A549 (cell line): ENCODE measurements at regions not wholly inside any gene's neighbourhood (a gene's known extent, or its start where the extent isn't known, plus 50 kb on each side); places are given as distances from the start of the nearest gene placed in this dataset.

Experiments
- ATAC-seq, 2 experiments: fragments of 200-7000 bp in 1 of 2; fragments of >200 bp in 1 of 2; cut with Nextera tagmentation in 1 of 2; cut with Tn5 transposase in 1 of 2; 3 replicates each; pipeline versions ENCODE4 v1.8.0 to v1.9.1; 2018 to 2020; ENCODE audit warnings: mild to moderate bottlenecking in 1 of 2, moderate library complexity in 1 of 2
- CTCF ChIA-PET: fragments of 300-600 bp; sonication (Branson Sonifier 250); formaldehyde crosslinking; extraction: SDS; loops from one replicate; lab custom pipeline; 2021; ENCODE audit warnings: antibody characterized with exemption, inconsistent platforms; lab: Yijun Ruan, JAX
- POLR2A ChIA-PET: fragments of 350-600 bp; formaldehyde crosslinking; extraction: SDS; loops from one replicate; lab custom pipeline; 2021; ENCODE audit warnings: antibody characterized with exemption, inconsistent platforms; lab: Yijun Ruan, JAX
- DNase-seq, 2 experiments: peaks; one replicate each; pipeline versions ENCODE4 v3.0.0 to v3.0.0-alpha.2; 2011 to 2016; ENCODE audit warnings: low read depth in 1 of 2, low spot score in 1 of 2
- FAIRE-seq: peaks from 2 replicates; lab custom pipeline; 2011; peaks lifted over from hg19 to GRCh38; lab: Jason Lieb, UNC
- H3K27ac ChIP-seq, 2 experiments: fragments of >200 bp; sonication (Bioruptor Twin); formaldehyde crosslinking; 3 replicates each; pipeline ENCODE4 v1.5.1; 2016 to 2017
- H3K4me1 ChIP-seq: fragments of >200 bp; sonication (Bioruptor Twin); formaldehyde crosslinking; 3 replicates; pipeline ENCODE4 v1.6.1; 2016
- H3K4me2 ChIP-seq: fragments of >200 bp; sonication (Bioruptor Twin); formaldehyde crosslinking; 3 replicates; pipeline ENCODE4 v1.6.1; 2016
- H3K4me3 ChIP-seq: fragments of >200 bp; sonication (Bioruptor Twin); formaldehyde crosslinking; 3 replicates; pipeline ENCODE4 v1.5.1; 2016
- H3K9me3 ChIP-seq: fragments of >200 bp; sonication (Bioruptor Twin); formaldehyde crosslinking; 3 replicates; pipeline ENCODE4 v1.6.1; 2016
- BHLHE40 ChIP-seq: IDR thresholded peaks from 2 replicates; pipeline ENCODE4 v1.6.1; 2012; ENCODE audit warnings: low read depth, low read length, inconsistent platforms
- CBX2 ChIP-seq: fragments of 200-600 bp; sonication (generic); IDR thresholded peaks from 2 replicates; pipeline ENCODE4 v1.6.1; 2016; ENCODE audit warnings: low read depth, mild to moderate bottlenecking, borderline replicate concordance
- CHD2 ChIP-seq: fragments of 150-350 bp; IDR thresholded peaks from 2 replicates; pipeline ENCODE4 v1.6.1; 2014; ENCODE audit warnings: low read length; ENCODE audit not compliant: partially characterized antibody
- ESRRA ChIP-seq: fragments of 150-350 bp; IDR thresholded peaks from 2 replicates; pipeline ENCODE4 v1.6.1; 2014; ENCODE audit warnings: mild to moderate bottlenecking, low read length, borderline replicate concordance
- FOSB ChIP-seq: fragments of 250-450 bp; sonication (Bioruptor Pico); IDR thresholded peaks from 2 replicates; pipeline ENCODE4 v1.5.0; 2020; ENCODE audit warnings: mild to moderate bottlenecking, moderate library complexity
- FOSL2 ChIP-seq, 2 experiments: fragments of 450-650 bp in 1 of 2; fragments of >200 bp in 1 of 2; sonication (Bioruptor Twin) in 1 of 2; formaldehyde crosslinking; IDR thresholded peaks; 2 replicates each; pipeline versions ENCODE4 v1.5.0 to v1.6.1; 2016 to 2020; ENCODE audit warnings: mild to moderate bottlenecking in 1 of 2, moderate library complexity in 1 of 2
- GATA3 ChIP-seq: IDR thresholded peaks from 2 replicates; pipeline ENCODE4 v1.6.1; 2012; ENCODE audit warnings: borderline replicate concordance
- HDAC2 ChIP-seq: fragments of 200-600 bp; sonication (generic); IDR thresholded peaks from 2 replicates; pipeline ENCODE4 v1.6.1; 2016
- HES2 ChIP-seq: fragments of >200 bp; sonication (Bioruptor Twin); formaldehyde crosslinking; IDR thresholded peaks from 2 replicates; pipeline ENCODE4 v1.6.1; 2016
- HEYL ChIP-seq: fragments of 250-450 bp; sonication (Bioruptor Pico); IDR thresholded peaks from 2 replicates; pipeline ENCODE4 v1.8.0; 2021; ENCODE audit warnings: mild to moderate bottlenecking, moderate library complexity
- HMGXB4 ChIP-seq: fragments of 250-450 bp; sonication (Bioruptor Pico); IDR thresholded peaks from 2 replicates; pipeline ENCODE4 v1.5.0; 2021; ENCODE audit warnings: mild to moderate bottlenecking, moderate library complexity, borderline replicate concordance
- HOXB13 ChIP-seq: fragments of 250-450 bp; sonication (Bioruptor Pico); IDR thresholded peaks from 2 replicates; pipeline ENCODE4 v1.5.0; 2020; ENCODE audit warnings: low read depth, mild to moderate bottlenecking, moderate library complexity
- JUN ChIP-seq, 2 experiments: fragments of >200 bp; sonication (Bioruptor Twin); formaldehyde crosslinking; IDR thresholded peaks; 2 replicates in 1 of 2; 3 replicates in 1 of 2; pipeline ENCODE4 v1.6.1; 2016 to 2017
- KDM5A ChIP-seq: fragments of 200-600 bp; sonication (generic); IDR thresholded peaks from 2 replicates; pipeline ENCODE4 v1.6.1; 2016; ENCODE audit warnings: antibody characterized with exemption, mild to moderate bottlenecking
- MAX ChIP-seq: IDR thresholded peaks from 2 replicates; pipeline ENCODE4 v1.6.1; 2012
- NR3C1 ChIP-seq: fragments of >200 bp; sonication (Bioruptor Twin); formaldehyde crosslinking; IDR thresholded peaks from 3 replicates; pipeline ENCODE4 v1.6.1; 2017
- PHF8 ChIP-seq: fragments of 200-600 bp; sonication (generic); IDR thresholded peaks from 2 replicates; pipeline ENCODE4 v1.6.1; 2016; ENCODE audit warnings: low read depth, mild to moderate bottlenecking, antibody characterized with exemption, moderate library complexity, borderline replicate concordance
- RAD21 ChIP-seq, 2 experiments: fragments of >200 bp in 1 of 2; sonication (Bioruptor Twin) in 1 of 2; formaldehyde crosslinking in 1 of 2; IDR thresholded peaks in 1 of 2; conservative IDR thresholded peaks in 1 of 2; 2 replicates in 1 of 2; 3 replicates in 1 of 2; pipeline ENCODE4 v1.6.1; 2012 to 2018; ENCODE audit warnings: inconsistent platforms in 1 of 2
- REST ChIP-seq: fragments of 200-600 bp; sonication (generic); IDR thresholded peaks from 2 replicates; pipeline ENCODE4 v1.6.1; 2016; ENCODE audit warnings: antibody characterized with exemption, mild to moderate bottlenecking, moderate library complexity
- RNF2 ChIP-seq: fragments of 200-600 bp; sonication (generic); IDR thresholded peaks from 2 replicates; pipeline ENCODE4 v1.6.1; 2016; ENCODE audit warnings: low read depth, mild to moderate bottlenecking, antibody characterized with exemption, moderate library complexity, borderline replicate concordance
- SMC3 ChIP-seq: fragments of >200 bp; sonication (Bioruptor Twin); formaldehyde crosslinking; IDR thresholded peaks from 3 replicates; pipeline ENCODE4 v1.6.1; 2018; ENCODE audit warnings: inconsistent platforms
- SREBF2 ChIP-seq: fragments of 450-650 bp; IDR thresholded peaks from 2 replicates; pipeline ENCODE4 v1.6.1; 2014; ENCODE audit warnings: mild to moderate bottlenecking, moderate library complexity
- TFCP2L1 ChIP-seq: fragments of 250-450 bp; sonication (Bioruptor Pico); IDR thresholded peaks from 2 replicates; pipeline ENCODE4 v1.5.0; 2021; ENCODE audit warnings: mild to moderate bottlenecking
- TP53 ChIP-seq: fragments of 250-450 bp; sonication (Bioruptor Pico); IDR thresholded peaks from 2 replicates; pipeline ENCODE4 v1.5.0; 2021; ENCODE audit warnings: mild to moderate bottlenecking, moderate library complexity
- USF2 ChIP-seq: fragments of 450-650 bp; IDR thresholded peaks from 2 replicates; pipeline ENCODE4 v1.6.1; 2014; ENCODE audit warnings: antibody characterized with exemption
- ZNF302 ChIP-seq: fragments of 250-450 bp; sonication (Bioruptor Pico); IDR thresholded peaks from 2 replicates; pipeline ENCODE4 v1.9.0; 2021; ENCODE audit warnings: inconsistent platforms, mild to moderate bottlenecking, moderate library complexity
- WGBS: methylation state at CpG from one replicate; pipeline ENCODE4 v1.1.6; 2017; ENCODE audit errors: missing lambda C conversion rate; 5-methylcytosine and 5-hydroxymethylcytosine counted together

GRCh38 chr10:121132273-121132672 is 281.1 kb downstream of the WDR11 start (continued):
- TF ChIP-seq HDAC2, result no peak
- no peak for TF ChIP-seq TFCP2L1
- no peak for TF ChIP-seq MAX
- TF ChIP-seq BHLHE40, result no peak
- no peak for TF ChIP-seq RAD21 (conservative IDR thresholded peaks at IDR 0.05 in 1 of 2, IDR thresholded peaks at IDR 0.05 in 1 of 2)

GRCh38 chr10:121133901-121134300 is 282.7 kb downstream of the WDR11 start:
- ChIA-PET POLR2A (no interaction called here), CTCF (no interaction called here)

GRCh38 chr10:121134711-121135110 is 283.5 kb downstream of the WDR11 start:
- DNase-seq (no peak), FAIRE-seq (no peak), ATAC-seq (no peak)
- Histone ChIP-seq H3K4me2 (no peak overlapping the region), H3K4me1 (no peaks in the 10 kb centered on the region), H3K27ac (no peak overlapping the region), H3K4me3 (no peak overlapping the region), H3K9me3 (no peaks in the 10 kb centered on the region)
- CTCF ChIA-PET, result no interaction called here
- POLR2A ChIA-PET, result no interaction called here
- 50% methylated on average over 1 of the region's 1 CpG for WGBS
- TF ChIP-seq HES2 (no peak), SMC3 (no peak), PHF8 (no peak), KDM5A (no peak), ESRRA (no peak), CBX2 (no peak), RAD21 (conservative IDR thresholded peaks at IDR 0.05 in 1 of 2, IDR thresholded peaks at IDR 0.05 in 1 of 2) (no peak), JUN (IDR thresholded peaks at IDR 0.05) (no peak), REST (no peak), CHD2 (no peak), HMGXB4 (CRISPR knock-in tag) (no peak), USF2 (no peak), ZNF302 (CRISPR knock-in tag) (no peak)

More at GRCh38 chr10:121133901-121134300, 282.7 kb downstream of the WDR11 start:
- no peak for TF ChIP-seq BHLHE40
- no peak for TF ChIP-seq GATA3
- TF ChIP-seq HOXB13, result no peak
- TF ChIP-seq FOSL2 (IDR thresholded peaks at IDR 0.05), result no peak
- no peak for TF ChIP-seq FOSL2 (CRISPR knock-in tag; IDR thresholded peaks at IDR 0.05)
- TF ChIP-seq HEYL (CRISPR knock-in tag), result no peak
- no peak for TF ChIP-seq PHF8
- TF ChIP-seq NR3C1, result no peak
- no peak for TF ChIP-seq FOSB (CRISPR knock-in tag)
- TF ChIP-seq HMGXB4 (CRISPR knock-in tag), result no peak
- TF ChIP-seq MAX, result no peak
- no peak for TF ChIP-seq RNF2
- no peak for TF ChIP-seq SREBF2
- no peak for TF ChIP-seq TP53
- H3K27ac ChIP-seq, result no peak overlapping the region
- FAIRE-seq, result no peak
- no peaks in the 10 kb centered on the region for H3K9me3 ChIP-seq
- no peak overlapping the region for H3K4me3 ChIP-seq
- H3K4me1 ChIP-seq, result no peaks in the 10 kb centered on the region
- no peak for ATAC-seq
- no peak overlapping the region for H3K4me2 ChIP-seq
- no peak for DNase-seq
- WGBS, result 39% methylated on average over 7 of the region's 7 CpGs
